ENCODE measurements at regions not wholly inside any gene's neighbourhood (a gene's known extent, or its start where the extent isn't known, plus 50 kb on each side); places are given as distances from the start of the nearest gene placed in this dataset.
"Not testable (repeated sequence)": the region's sequence is repeated elsewhere in the genome, so short reads cannot be mapped to it uniquely, and the experiment has no call there.

- no peak for DNase-seq
Measured at GRCh38 chr19:27971869-27972268, 1241.1 kb downstream of the UQCRFS1 start.

DNA sequence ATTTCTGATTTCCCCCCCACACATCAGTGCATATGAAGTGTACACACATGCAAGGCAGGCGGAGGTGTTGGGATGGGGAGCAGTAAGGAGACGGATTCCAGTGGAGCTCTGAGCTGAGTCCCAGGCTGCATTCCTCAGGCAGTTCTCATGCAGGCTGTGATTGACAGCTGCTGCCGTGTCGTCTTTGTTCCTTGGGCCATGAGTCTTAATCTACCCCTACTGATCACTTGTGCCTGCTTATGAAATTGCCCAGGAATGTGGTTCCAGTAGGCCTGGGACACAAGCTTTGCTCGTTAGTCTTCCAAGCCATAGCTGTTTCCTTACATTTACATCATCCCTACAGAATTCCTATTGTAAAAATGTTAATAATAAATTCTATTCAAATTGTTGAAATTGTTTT, 1241.9 kb downstream of the UQCRFS1 start:
- DNase-seq: no peak

- no peak for DNase-seq
Measured at GRCh38 chr19:27966390-27966816, 1246.5 kb downstream of the UQCRFS1 start.

- DNase-seq: no peak
Measured at GRCh38 chr19:27964185-27964584, 1248.8 kb downstream of the UQCRFS1 start.

DNA sequence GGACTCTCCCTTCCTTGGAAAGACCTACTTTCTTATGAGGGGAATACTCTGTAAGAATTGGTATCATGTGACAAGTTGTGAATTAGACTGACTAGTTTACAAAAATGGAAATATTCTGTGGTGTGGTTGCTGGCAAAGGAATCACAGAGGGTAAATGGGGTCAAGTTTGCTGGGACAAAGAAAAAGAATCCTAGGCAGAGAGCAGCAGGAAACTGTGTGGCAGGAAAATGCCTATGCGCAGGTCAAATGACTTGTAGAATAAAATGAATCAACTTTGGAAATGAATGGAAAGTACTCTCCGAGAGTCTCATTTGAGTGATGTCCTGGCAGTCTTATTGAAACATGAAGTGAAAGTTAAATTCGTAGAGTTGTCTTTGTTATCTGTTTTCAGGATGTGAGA, 1250.7 kb downstream of the UQCRFS1 start:
- DNase-seq: no peak

GRCh38 chr19:27955485-27956480, 1257.2 kb downstream of the UQCRFS1 start:
- DNase-seq: no peak

GRCh38 chr19:27942607-27943006, 1270.3 kb downstream of the UQCRFS1 start:
- DNase-seq: not testable (repeated sequence)

GRCh38 chr19:27936139-27936538, 1276.8 kb downstream of the UQCRFS1 start:
- no peak for DNase-seq

DNA sequence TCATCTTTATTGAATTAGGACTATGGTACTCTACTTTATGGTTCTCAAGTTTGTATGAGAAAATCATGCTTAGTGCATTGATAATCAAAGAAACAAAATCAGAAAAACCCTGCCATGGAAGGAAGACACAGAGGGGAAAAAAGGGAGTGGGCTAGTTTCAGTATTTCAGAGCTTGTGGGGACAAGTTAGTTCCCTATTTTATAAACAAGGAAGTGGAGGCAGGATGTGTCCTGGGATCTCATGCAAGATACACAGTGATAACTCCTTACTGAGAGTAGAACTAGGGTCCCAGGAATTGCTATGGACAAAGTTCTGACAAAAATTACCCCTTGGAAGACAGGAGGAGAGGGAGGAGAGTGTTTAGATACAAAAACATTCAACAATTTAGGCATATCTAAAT, 1277.3 kb downstream of the UQCRFS1 start:
- DNase-seq: no peak

GRCh38 chr19:27929399-27929798, 1283.6 kb downstream of the UQCRFS1 start:
- no peak for DNase-seq

- DNase-seq: no peak
Measured at GRCh38 chr19:27925202-27925601, 1287.7 kb downstream of the UQCRFS1 start.

- DNase-seq: no peak
Measured at GRCh38 chr19:27922970-27923369, 1290.0 kb downstream of the UQCRFS1 start.

DNA sequence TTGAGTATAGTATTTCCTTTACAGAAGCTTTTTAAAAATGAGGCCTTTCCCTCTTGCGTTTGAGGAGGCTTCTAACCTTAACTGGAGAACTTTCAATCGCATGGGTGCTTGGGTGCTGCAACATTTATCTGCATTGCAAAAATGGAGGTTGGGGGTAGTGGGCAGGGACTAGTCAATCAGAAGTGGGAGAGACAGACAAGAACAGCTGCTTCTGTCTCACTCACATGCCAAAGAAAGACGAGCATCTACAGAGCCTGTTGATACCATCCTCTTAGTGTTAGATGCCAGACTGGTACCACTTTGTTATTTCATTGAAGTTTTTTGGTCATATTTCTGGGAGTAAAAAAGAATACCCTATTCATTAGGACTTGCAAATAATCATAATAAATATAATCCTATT, 1292.2 kb downstream of the UQCRFS1 start:
- no peak for DNase-seq

DNA sequence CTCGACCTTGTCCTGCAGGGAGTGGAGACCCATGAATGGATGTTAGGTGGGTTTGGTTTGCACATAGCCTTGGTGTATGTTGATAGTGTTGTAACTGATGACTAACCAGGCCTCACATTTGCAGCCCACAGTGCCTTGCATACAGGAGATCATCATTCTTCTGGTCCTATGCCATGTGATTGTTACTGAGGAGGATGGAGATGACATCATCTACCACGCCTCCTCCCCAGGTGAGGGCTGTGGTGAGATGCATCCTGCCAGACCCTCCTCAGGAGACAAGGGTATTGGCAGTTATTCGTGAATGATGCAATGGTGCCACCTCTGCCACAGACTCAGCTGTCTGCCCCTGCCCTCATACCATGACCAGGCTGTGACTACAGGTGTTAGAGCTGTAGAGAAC, 1294.1 kb downstream of the UQCRFS1 start:
- DNase-seq: no peak

GRCh38 chr19:27911122-27911898, 1301.6 kb downstream of the UQCRFS1 start:
- DNase-seq: no peak

DNA sequence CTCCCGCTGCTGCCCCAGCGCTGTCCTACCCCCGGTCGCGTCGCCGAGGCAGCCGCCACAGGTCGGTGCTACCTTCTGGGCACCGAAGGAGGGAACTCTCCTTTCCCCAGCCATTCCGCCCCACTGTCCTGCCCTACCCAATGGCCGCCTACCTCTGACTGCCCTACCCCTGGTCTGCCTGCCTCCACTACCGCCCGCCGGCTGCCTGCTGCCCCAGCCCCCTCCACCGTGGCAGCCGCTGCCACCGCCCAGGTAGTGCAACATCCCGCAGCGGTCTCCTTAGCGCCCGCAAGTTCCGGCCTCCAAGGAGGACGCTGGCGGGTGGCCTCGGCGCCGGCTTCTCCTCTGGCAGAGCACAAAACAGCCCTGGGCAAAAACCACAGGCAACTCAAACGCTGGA, 1303.1 kb downstream of the UQCRFS1 start:
- no peak for DNase-seq

GRCh38 chr19:27909185-27909840, 1303.6 kb downstream of the UQCRFS1 start:
- no peak for DNase-seq

GRCh38 chr19:27906081-27906480, 1306.9 kb downstream of the UQCRFS1 start:
- DNase-seq: no peak

GRCh38 chr19:27905074-27905473, 1307.9 kb downstream of the UQCRFS1 start:
- no peak for DNase-seq

DNA sequence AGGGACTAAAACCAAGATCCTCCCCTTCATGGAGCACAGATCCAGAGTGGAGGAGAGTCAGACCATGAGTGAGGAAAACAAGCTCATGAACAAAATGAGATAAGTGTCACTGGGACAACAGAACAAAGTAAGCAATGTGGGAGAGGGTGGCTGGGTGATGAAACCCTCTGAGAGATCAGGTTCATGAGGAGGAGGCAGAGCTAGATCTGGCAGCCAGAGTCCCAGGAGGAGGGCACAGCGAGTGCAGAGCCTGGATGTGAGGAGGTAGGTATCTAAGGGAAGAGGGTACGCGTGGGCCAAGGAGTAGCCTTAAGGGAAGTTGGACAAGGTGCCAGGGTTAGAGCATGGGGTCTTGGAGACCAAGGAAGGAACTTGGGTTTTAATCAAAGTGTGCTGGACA, 1311.9 kb downstream of the UQCRFS1 start:
- DNase-seq: no peak

GRCh38 chr19:27896091-27896490, 1316.9 kb downstream of the UQCRFS1 start:
- DNase-seq: no peak

- no peak for DNase-seq
Measured at GRCh38 chr19:27894906-27895754, 1317.8 kb downstream of the UQCRFS1 start.

All from activated CD4-positive, alpha-beta T cell treated with anti-CD3 and anti-CD28 coated beads for 1 hour (primary cell).